ENCODE measurements at regions not wholly inside any gene's neighbourhood (a gene's known extent, or its start where the extent isn't known, plus 50 kb on each side); places are given as distances from the start of the nearest gene placed in this dataset.

DNA sequence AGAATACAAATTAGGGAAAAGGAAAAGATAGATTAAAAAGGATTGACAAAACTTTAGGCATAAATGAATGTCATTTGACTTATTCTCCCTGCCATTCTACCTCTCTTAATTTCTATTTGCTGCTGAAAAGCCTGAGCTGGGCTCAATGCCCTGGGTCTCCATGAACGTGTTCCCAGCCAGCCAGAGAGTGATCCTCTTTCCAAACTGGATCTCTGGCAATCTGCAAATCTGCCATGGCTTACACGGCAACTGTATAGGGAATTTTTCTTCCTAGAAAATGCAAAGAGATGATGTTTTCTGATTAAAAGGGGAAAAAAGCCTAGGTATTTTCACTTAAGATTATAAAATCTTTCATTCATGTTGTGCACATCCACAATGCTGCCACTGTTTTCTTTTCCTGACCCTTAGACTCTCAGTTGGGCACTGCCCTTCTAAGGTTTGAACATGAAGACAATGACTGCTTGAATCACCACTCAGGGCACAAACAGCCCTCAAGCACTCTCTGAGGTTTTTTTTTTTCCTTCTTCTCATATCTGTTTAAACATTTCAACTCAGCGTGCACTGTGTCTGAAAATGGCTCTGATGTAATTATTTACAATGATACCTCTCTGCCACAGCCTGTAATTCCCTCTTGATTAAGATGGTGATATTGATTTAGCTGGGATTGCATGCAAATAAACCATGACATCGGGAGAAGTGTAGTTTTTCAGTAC, 60.3 kb downstream of the DACT1 start:
- no peak for TF ChIP-seq TAF1 (IDR thresholded peaks at IDR 0.05; ENCODE audit: borderline replicate concordance, low read depth, low read length)
- TF ChIP-seq, protein P1, sequence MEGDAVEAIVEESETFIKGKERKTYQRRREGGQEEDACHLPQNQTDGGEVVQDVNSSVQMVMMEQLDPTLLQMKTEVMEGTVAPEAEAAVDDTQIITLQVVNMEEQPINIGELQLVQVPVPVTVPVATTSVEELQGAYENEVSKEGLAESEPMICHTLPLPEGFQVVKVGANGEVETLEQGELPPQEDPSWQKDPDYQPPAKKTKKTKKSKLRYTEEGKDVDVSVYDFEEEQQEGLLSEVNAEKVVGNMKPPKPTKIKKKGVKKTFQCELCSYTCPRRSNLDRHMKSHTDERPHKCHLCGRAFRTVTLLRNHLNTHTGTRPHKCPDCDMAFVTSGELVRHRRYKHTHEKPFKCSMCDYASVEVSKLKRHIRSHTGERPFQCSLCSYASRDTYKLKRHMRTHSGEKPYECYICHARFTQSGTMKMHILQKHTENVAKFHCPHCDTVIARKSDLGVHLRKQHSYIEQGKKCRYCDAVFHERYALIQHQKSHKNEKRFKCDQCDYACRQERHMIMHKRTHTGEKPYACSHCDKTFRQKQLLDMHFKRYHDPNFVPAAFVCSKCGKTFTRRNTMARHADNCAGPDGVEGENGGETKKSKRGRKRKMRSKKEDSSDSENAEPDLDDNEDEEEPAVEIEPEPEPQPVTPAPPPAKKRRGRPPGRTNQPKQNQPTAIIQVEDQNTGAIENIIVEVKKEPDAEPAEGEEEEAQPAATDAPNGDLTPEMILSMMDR (IDR thresholded peaks at IDR 0.05 in 2 of 3, conservative IDR thresholded peaks at IDR 0.05 in 1 of 3; ENCODE audit: control insufficient read depth in 2 of 3, extremely low read depth in 1 of 3, insufficient read depth in 1 of 3, low read depth in 3 of 3, low read length in 3 of 3): no peak
- TF ChIP-seq, protein P2, sequence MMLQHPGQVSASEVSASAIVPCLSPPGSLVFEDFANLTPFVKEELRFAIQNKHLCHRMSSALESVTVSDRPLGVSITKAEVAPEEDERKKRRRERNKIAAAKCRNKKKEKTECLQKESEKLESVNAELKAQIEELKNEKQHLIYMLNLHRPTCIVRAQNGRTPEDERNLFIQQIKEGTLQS (IDR thresholded peaks at IDR 0.05; ENCODE audit: borderline replicate concordance, extremely low read depth, low read depth, low read length): no peak
- no peak for TF ChIP-seq TBL1XR1 (IDR thresholded peaks at IDR 0.05; ENCODE audit: low read depth, low read length)
- no peak for TF ChIP-seq EZH2 (IDR thresholded peaks at IDR 0.05; ENCODE audit: borderline replicate concordance, control insufficient read depth, low read depth, low read length)
- no peak for TF ChIP-seq ZNF24 (IDR thresholded peaks at IDR 0.05)

Measured in GM12878 (cell line).